IMR-90 (cell line): ENCODE measurements at regions not wholly inside any gene's neighbourhood (a gene's known extent, or its start where the extent isn't known, plus 50 kb on each side); places are given as distances from the start of the nearest gene placed in this dataset.

ENCODE experiments used
- ATAC-seq: fragments of 200-7000 bp; cut with Tn5 transposase; 2 replicates; pipeline ENCODE4 v1.9.1; 2020; ENCODE audit warnings: low read depth, mild to moderate bottlenecking, moderate library complexity
- BruUV-seq: library from RNA; stranded (reverse); fragments of 400-500 nt; replicated peaks from 2 replicates; lab custom pipeline; 2021; lab: Mats Ljungman, UMichigan
- CTCF ChIA-PET: fragments of 300-600 bp; formaldehyde crosslinking; extraction: SDS; loops from one replicate; lab custom pipeline; 2021; ENCODE audit warnings: antibody characterized with exemption; lab: Yijun Ruan, JAX
- POLR2A ChIA-PET: fragments of 300-600 bp; sonication (Branson Sonifier 250); formaldehyde crosslinking; loops from one replicate; lab custom pipeline; 2022; ENCODE audit warnings: antibody characterized with exemption; ENCODE audit not compliant: unreplicated experiment; lab: Charles Lee
- DNase-seq: peaks from one replicate; pipeline ENCODE4 v3.0.0; 2013
- H2AFZ ChIP-seq: replicated peaks from 2 replicates; pipeline ENCODE3; 2013; ENCODE audit warnings: low read length, mild to moderate bottlenecking; ENCODE audit not compliant: poor library complexity
- H2AK5ac ChIP-seq: 2 replicates; pipeline ENCODE4 v1.6.1; 2013; ENCODE audit warnings: low read depth, low read length, inconsistent platforms
- H2AK9ac ChIP-seq: replicated peaks from 2 replicates; pipeline ENCODE3; 2013; ENCODE audit warnings: mild to moderate bottlenecking, low read depth, low read length, moderate library complexity; ENCODE audit not compliant: poor library complexity
- H2BK120ac ChIP-seq: 2 replicates; pipeline ENCODE4 v1.6.1; 2013; ENCODE audit warnings: low read depth, low read length, inconsistent platforms
- H2BK15ac ChIP-seq: 3 replicates; pipeline ENCODE4 v1.6.1; 2013; ENCODE audit warnings: low read depth, low read length, inconsistent platforms
- H2BK20ac ChIP-seq: 2 replicates; pipeline ENCODE4 v1.6.1; 2013; ENCODE audit warnings: low read depth, mild to moderate bottlenecking, inconsistent platforms, low read length, moderate library complexity
- H2BK5ac ChIP-seq: 2 replicates; pipeline ENCODE4 v1.6.1; 2013; ENCODE audit warnings: mild to moderate bottlenecking, low read depth, low read length, inconsistent platforms; ENCODE audit not compliant: poor library complexity, severe bottlenecking
- H3K14ac ChIP-seq: replicated peaks from 2 replicates; pipeline ENCODE4 v1.6.1; 2013; ENCODE audit warnings: low read depth, low read length, inconsistent platforms
- H3K18ac ChIP-seq: 2 replicates; pipeline ENCODE4 v1.6.1; 2013; ENCODE audit warnings: low read depth, low read length, control low read depth
- H3K23ac ChIP-seq: 2 replicates; pipeline ENCODE4 v1.6.1; 2013; ENCODE audit warnings: low read depth, low read length, inconsistent platforms
- H3K27ac ChIP-seq: 2 replicates; pipeline ENCODE4 v1.5.1; 2013; ENCODE audit warnings: mild to moderate bottlenecking, control low read depth, low read length; ENCODE audit not compliant: insufficient read depth
- H3K27me3 ChIP-seq: 2 replicates; pipeline ENCODE4 v1.6.1; 2013; ENCODE audit warnings: low read length; ENCODE audit not compliant: control insufficient read depth, insufficient read depth
- H3K36me3 ChIP-seq: 2 replicates; pipeline ENCODE4 v1.6.1; 2013; ENCODE audit warnings: low read length, mixed read lengths; ENCODE audit not compliant: control insufficient read depth, insufficient read depth
- H3K4ac ChIP-seq: 2 replicates; pipeline ENCODE4 v1.6.1; 2013; ENCODE audit warnings: low read depth, low read length, inconsistent platforms
- H3K4me1 ChIP-seq: 2 replicates; pipeline ENCODE4 v1.6.1; 2013; ENCODE audit warnings: low read length, mixed read lengths; ENCODE audit not compliant: control insufficient read depth, insufficient read depth
- H3K4me2 ChIP-seq: 2 replicates; pipeline ENCODE4 v1.6.1; 2013; ENCODE audit warnings: low read depth, mild to moderate bottlenecking, control low read depth, low read length, moderate library complexity
- H3K4me3 ChIP-seq: 2 replicates; pipeline ENCODE4 v1.5.1; 2013; ENCODE audit warnings: low read depth, mild to moderate bottlenecking, control low read depth, low read length, moderate library complexity; ENCODE audit not compliant: insufficient read depth
- H3K56ac ChIP-seq: 2 replicates; pipeline ENCODE4 v1.6.1; 2013; ENCODE audit warnings: low read length, inconsistent platforms; ENCODE audit not compliant: insufficient read depth; ENCODE audit errors: extremely low read depth
- H3K79me1 ChIP-seq, 2 experiments: 2 replicates each; pipeline ENCODE4 v1.6.1; 2013; ENCODE audit warnings: low read length in 2 of 2, inconsistent platforms in 1 of 2, low read depth in 1 of 2
- H3K9ac ChIP-seq: 2 replicates; pipeline ENCODE4 v1.6.1; 2013; ENCODE audit warnings: low read depth, low read length, control low read depth
- H3K9me1 ChIP-seq: 2 replicates; pipeline ENCODE4 v1.6.1; 2013; ENCODE audit warnings: low read length, inconsistent platforms; ENCODE audit not compliant: insufficient read depth
- H3K9me3 ChIP-seq: 2 replicates; pipeline ENCODE4 v1.6.1; 2013; ENCODE audit warnings: low read length; ENCODE audit not compliant: control insufficient read depth, insufficient read depth
- H4K20me1 ChIP-seq: 2 replicates; pipeline ENCODE4 v1.6.1; 2013; ENCODE audit warnings: low read length, inconsistent platforms; ENCODE audit not compliant: insufficient read depth
- H4K5ac ChIP-seq: 2 replicates; pipeline ENCODE4 v1.6.1; 2013; ENCODE audit warnings: mild to moderate bottlenecking, low read depth, low read length, control low read depth
- H4K8ac ChIP-seq, 2 experiments: 2 replicates each; pipeline ENCODE4 v1.6.1; 2013; ENCODE audit warnings: low read depth in 2 of 2, low read length in 2 of 2, control low read depth in 1 of 2, inconsistent platforms in 1 of 2
- H4K91ac ChIP-seq: 2 replicates; pipeline ENCODE4 v1.6.1; 2013; ENCODE audit warnings: low read depth, low read length, inconsistent platforms; ENCODE audit not compliant: insufficient read depth
- RAD21 ChIP-seq: IDR thresholded peaks from 2 replicates; pipeline ENCODE4 v1.6.1; 2012; ENCODE audit warnings: low read length, improper control_type of control experiment
- SMC3 ChIP-seq: fragments of 150-350 bp; IDR thresholded peaks from 2 replicates; pipeline ENCODE4 v1.6.1; 2016; ENCODE audit warnings: low read depth, mild to moderate bottlenecking, antibody characterized with exemption, low read length, moderate library complexity
- WGBS, 2 experiments: methylation state at CpG; one replicate each; pipeline versions ENCODE4 v1.1.5 to v1.1.7; 2013; ENCODE audit warnings: missing lambda C conversion rate in 2 of 2; ENCODE audit not compliant: insufficient read length in 1 of 2; ENCODE audit errors: extremely low coverage in 2 of 2; 5-methylcytosine and 5-hydroxymethylcytosine counted together
- dilution Hi-C: fragments of 300-500 bp; cut with HindIII; formaldehyde crosslinking; loops from one replicate; pipeline ENCODE4 v1.14.3; 2018; ENCODE audit warnings: low sequenced_read_pairs; ENCODE audit not compliant: unreplicated experiment
- in situ Hi-C: fragments of 300-500 bp; cut with MboI; formaldehyde crosslinking; loops from 3 replicates; pipeline ENCODE4 v1.14.3; 2019; ENCODE audit warnings: low sequenced_read_pairs, inconsistent platforms, mixed read lengths
- intact Hi-C: fragments of 100-400 bp; cut with micrococcal nuclease; formaldehyde crosslinking; loops from 2 replicates; pipeline ENCODE4 v1.10.0; 2022

DNA sequence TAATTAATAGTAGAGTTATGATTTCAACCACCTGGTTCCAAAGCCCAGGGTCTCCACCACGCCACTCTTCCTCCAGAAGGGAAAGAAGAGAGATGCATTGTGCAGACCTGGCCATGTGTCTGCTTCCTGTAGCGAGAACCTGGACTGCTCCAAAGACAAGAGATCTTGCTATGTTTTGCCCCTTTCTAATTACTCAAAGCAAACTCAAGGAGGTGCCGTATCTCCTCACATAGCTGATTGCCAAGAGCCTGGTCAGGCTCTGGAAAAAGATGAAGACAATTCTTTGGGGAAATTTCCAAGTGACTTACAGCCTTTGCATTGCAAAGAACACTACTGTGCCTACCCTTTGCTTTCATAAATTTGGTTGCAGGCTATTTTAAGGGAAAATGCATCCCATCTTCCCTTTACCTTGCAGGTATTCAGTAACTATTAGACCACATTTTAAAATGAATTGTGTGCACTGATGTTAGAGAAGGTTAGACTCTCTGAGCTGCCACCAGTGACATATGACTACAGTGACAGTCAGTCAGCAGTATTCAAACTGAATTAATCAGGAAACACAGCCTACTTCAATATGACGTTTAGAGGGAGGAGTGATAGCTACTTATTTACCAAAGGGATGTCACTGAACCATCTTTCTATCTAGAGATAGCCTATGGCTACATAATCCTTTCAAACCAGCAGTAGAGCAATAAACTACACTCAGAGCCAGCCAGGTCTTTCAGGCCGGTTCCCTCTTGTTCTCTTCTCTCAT lies 842.1 kb upstream of the FANCL start:
- no peak overlapping the region for H4K91ac ChIP-seq
- CTCF ChIA-PET = no interaction called here
- BruUV-seq = no TSS peak

More for the DNA sequence above, 842.1 kb upstream of the FANCL start:
- Histone ChIP-seq H3K36me3 (no peaks in the 10 kb centered on the region), H3K4me2 (no peak overlapping the region), H3K9ac (no peak overlapping the region), H2AK5ac (no peak overlapping the region), H4K8ac (no peak overlapping the region), H2BK5ac (no peak overlapping the region), H3K27me3 (no peaks in the 10 kb centered on the region), H3K14ac (no peak overlapping the region), H2AK9ac (no peak overlapping the region), H2AFZ (no peak overlapping the region), H2BK20ac (no peak overlapping the region), H2BK120ac (no peak overlapping the region), H3K56ac (no peak overlapping the region), H4K20me1 (no peaks in the 10 kb centered on the region), H3K4me3 (no peak overlapping the region), H3K9me1 (no peaks in the 10 kb centered on the region), H3K18ac (no peak overlapping the region), H4K5ac (no peak overlapping the region), H3K27ac (no peak overlapping the region), H2BK15ac (no peak overlapping the region), H3K9me3 (no peaks in the 10 kb centered on the region), H3K23ac (no peak overlapping the region), H3K79me1 (no peaks in the 10 kb centered on the region), H3K4me1 (no peaks in the 10 kb centered on the region), H3K4ac (no peak overlapping the region)
- intact Hi-C loops (no loop called here), in situ Hi-C loops (no loop called here), dilution Hi-C loops (no loop called here)
- no peak for TF ChIP-seq RAD21
- TF ChIP-seq SMC3 = no peak
- no peak for ATAC-seq
- POLR2A ChIA-PET = no interaction called here
- WGBS, 2 experiments = no CpG with 5 or more reads among the region's 5 CpGs
- DNase-seq = no peak
